Natural killer cell (primary cell): ENCODE measurements at regions not wholly inside any gene's neighbourhood (a gene's known extent, or its start where the extent isn't known, plus 50 kb on each side); places are given as distances from the start of the nearest gene placed in this dataset.
A peak's percentile ranks its signal among the peaks of the same experiment; 100 is the strongest.
"Not testable (repeated sequence)": the region's sequence is repeated elsewhere in the genome, so short reads cannot be mapped to it uniquely, and the experiment has no call there.

Experiments
- ATAC-seq, 3 donors: fragments of 150-1000 bp in 2 of 3; fragments of 200-7000 bp in 1 of 3; cut with Tn5 transposase; 1 replicate in 1 of 3; 2 replicates in 2 of 3; pipeline ENCODE4 v1.10.0; 2021; ENCODE audit warnings: mild to moderate bottlenecking in 2 of 3, moderate library complexity in 2 of 3
- DNase-seq, 2 donors: peaks; one replicate each; pipeline versions ENCODE4 v3.0.0 to v3.0.0-alpha.2; 2013 to 2021; ENCODE audit warnings: mixed read lengths in 1 of 2
- H3K27ac ChIP-seq: one replicate; pipeline ENCODE4 v1.5.1; 2013; ENCODE audit warnings: mild to moderate bottlenecking, low read length
- H3K27me3 ChIP-seq: one replicate; pipeline ENCODE4 v1.6.1; 2013; ENCODE audit warnings: low read length; ENCODE audit not compliant: control insufficient read depth, insufficient read depth
- H3K36me3 ChIP-seq: one replicate; pipeline ENCODE4 v1.6.1; 2013; ENCODE audit warnings: low read length; ENCODE audit not compliant: control insufficient read depth, insufficient read depth
- H3K4me1 ChIP-seq: one replicate; pipeline ENCODE4 v1.6.1; 2013; ENCODE audit warnings: low read length; ENCODE audit not compliant: control insufficient read depth, insufficient read depth
- H3K4me3 ChIP-seq: one replicate; pipeline ENCODE4 v1.5.1; 2013; ENCODE audit warnings: low read length
- H3K9me3 ChIP-seq: one replicate; pipeline ENCODE4 v1.6.1; 2013; ENCODE audit warnings: low read length; ENCODE audit not compliant: control insufficient read depth, insufficient read depth
- H3K27ac Mint-ChIP-seq, 2 donors: one replicate each; pipeline ENCODE4 v1.8.0; 2022; ENCODE audit warnings: mild to moderate bottlenecking in 2 of 2, mixed read lengths in 2 of 2, moderate library complexity in 1 of 2
- H3K27me3 Mint-ChIP-seq, 2 donors: one replicate each; pipeline ENCODE4 v1.8.0; 2022; ENCODE audit warnings: low read depth in 2 of 2, mixed read lengths in 2 of 2
- H3K36me3 Mint-ChIP-seq: one replicate; pipeline ENCODE4 v1.8.0; 2022; ENCODE audit warnings: mixed read lengths
- H3K4me1 Mint-ChIP-seq, 2 donors: one replicate each; pipeline ENCODE4 v1.8.0; 2022; ENCODE audit warnings: mixed read lengths in 2 of 2
- H3K4me3 Mint-ChIP-seq: one replicate; pipeline ENCODE4 v1.8.0; 2022; ENCODE audit warnings: mild to moderate bottlenecking, moderate library complexity, mixed read lengths
- H3K9me3 Mint-ChIP-seq, 2 donors: one replicate each; pipeline ENCODE4 v1.8.0; 2022; ENCODE audit warnings: mixed read lengths in 2 of 2
- WGBS: methylation state at CpG from one replicate; pipeline ENCODE4 v1.1.7; 2013; ENCODE audit warnings: missing lambda C conversion rate; ENCODE audit not compliant: insufficient coverage; 5-methylcytosine and 5-hydroxymethylcytosine counted together
- intact Hi-C: fragments of 100-400 bp; cut with micrococcal nuclease; formaldehyde crosslinking; loops from one replicate; pipeline ENCODE4 v1.14.2; 2022

- ATAC-seq, H3K27ac Mint-ChIP-seq, H3K36me3 Mint-ChIP-seq, H3K9me3 ChIP-seq, H3K4me3 ChIP-seq, intact Hi-C loops, H3K4me1 ChIP-seq, H3K9me3 Mint-ChIP-seq, H3K27me3 Mint-ChIP-seq, H3K27ac ChIP-seq, H3K36me3 ChIP-seq, H3K4me1 Mint-ChIP-seq, DNase-seq, H3K27me3 ChIP-seq: not testable (repeated sequence)
- WGBS = 93% methylated on average over 76 of the region's 78 CpGs
- peak overlapping the region; percentile 40 for H3K4me3 Mint-ChIP-seq
Measured at GRCh38 chr2:91571239-91571923, 2879.9 kb downstream of the RPIA start.

GRCh38 chr2:91573018-91573417 lies 2881.5 kb downstream of the RPIA start:
- H3K4me3 Mint-ChIP-seq, ATAC-seq, H3K4me1 Mint-ChIP-seq, H3K9me3 ChIP-seq, H3K9me3 Mint-ChIP-seq, H3K4me1 ChIP-seq, H3K27ac ChIP-seq, H3K4me3 ChIP-seq, intact Hi-C loops, H3K36me3 Mint-ChIP-seq, H3K27me3 Mint-ChIP-seq, DNase-seq, H3K36me3 ChIP-seq, H3K27ac Mint-ChIP-seq, H3K27me3 ChIP-seq: not testable (repeated sequence)
- whole genome bisulfite sequencing = 87% methylated on average over 4 of the region's 4 CpGs

DNA sequence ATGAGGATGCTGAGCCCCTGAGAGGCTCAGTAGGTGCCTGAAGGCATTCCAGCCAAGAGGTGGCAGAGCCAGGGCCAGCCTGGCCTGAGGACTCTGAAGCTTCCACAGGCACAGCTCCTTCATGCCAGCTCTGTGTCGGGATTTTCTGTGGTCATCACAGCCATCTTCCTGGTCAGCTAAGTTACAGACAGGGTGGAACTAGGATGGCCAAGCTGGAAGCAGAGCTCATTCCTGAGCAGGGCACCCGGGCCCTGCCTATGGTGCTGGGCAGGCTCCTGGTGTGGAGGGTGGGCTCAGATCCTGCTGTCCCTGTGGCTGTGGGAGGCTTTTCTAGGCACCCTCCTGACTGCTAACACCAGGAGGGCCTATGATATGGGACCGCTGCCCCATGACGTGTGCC lies 2882.3 kb downstream of the RPIA start:
- H3K27me3 ChIP-seq, H3K27ac Mint-ChIP-seq, H3K4me3 ChIP-seq, H3K27ac ChIP-seq, DNase-seq, H3K4me3 Mint-ChIP-seq, H3K36me3 Mint-ChIP-seq, H3K4me1 ChIP-seq, H3K27me3 Mint-ChIP-seq, intact Hi-C loops, H3K9me3 ChIP-seq, ATAC-seq, H3K9me3 Mint-ChIP-seq, H3K36me3 ChIP-seq, H3K4me1 Mint-ChIP-seq: not testable (repeated sequence)
- 86% methylated on average over 1 of the region's 4 CpGs for WGBS

DNA sequence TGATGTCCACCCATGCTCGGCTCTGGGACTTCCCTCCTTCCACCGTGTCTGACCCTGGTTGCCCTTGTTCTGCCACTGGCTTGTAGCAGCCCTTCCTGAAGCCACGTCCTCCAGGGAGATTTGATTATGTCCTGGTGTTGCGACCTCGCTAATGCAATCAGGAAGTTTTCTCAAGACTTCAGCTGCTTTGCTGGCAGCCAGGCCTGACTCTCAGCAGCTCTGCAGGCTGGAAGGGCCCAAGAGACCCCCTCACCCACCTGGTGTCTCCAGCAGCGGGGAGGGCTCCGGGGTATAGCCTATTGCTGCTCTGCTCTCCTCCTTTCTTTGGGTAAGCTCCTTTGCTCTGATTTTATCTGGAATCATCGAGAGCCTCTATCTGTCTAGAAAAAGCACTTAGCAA lies 2882.8 kb downstream of the RPIA start:
- H3K9me3 ChIP-seq, H3K4me3 Mint-ChIP-seq, H3K27me3 ChIP-seq, H3K36me3 ChIP-seq, H3K9me3 Mint-ChIP-seq, H3K36me3 Mint-ChIP-seq, H3K4me1 Mint-ChIP-seq, ATAC-seq, intact Hi-C loops, DNase-seq, H3K4me3 ChIP-seq, H3K27ac Mint-ChIP-seq, H3K27ac ChIP-seq, H3K4me1 ChIP-seq, H3K27me3 Mint-ChIP-seq: not testable (repeated sequence)
- 70% methylated on average over 4 of the region's 8 CpGs for WGBS

- H3K4me3 ChIP-seq, H3K27me3 ChIP-seq, H3K9me3 Mint-ChIP-seq, H3K27ac Mint-ChIP-seq, H3K4me1 ChIP-seq, H3K27ac ChIP-seq, H3K9me3 ChIP-seq, DNase-seq, H3K36me3 ChIP-seq, intact Hi-C loops, H3K4me3 Mint-ChIP-seq, H3K36me3 Mint-ChIP-seq, H3K4me1 Mint-ChIP-seq, ATAC-seq, H3K27me3 Mint-ChIP-seq: not testable (repeated sequence)
- 87% methylated on average over 10 of the region's 11 CpGs for WGBS
Measured at GRCh38 chr2:91575701-91576100, 2884.2 kb downstream of the RPIA start.

DNA sequence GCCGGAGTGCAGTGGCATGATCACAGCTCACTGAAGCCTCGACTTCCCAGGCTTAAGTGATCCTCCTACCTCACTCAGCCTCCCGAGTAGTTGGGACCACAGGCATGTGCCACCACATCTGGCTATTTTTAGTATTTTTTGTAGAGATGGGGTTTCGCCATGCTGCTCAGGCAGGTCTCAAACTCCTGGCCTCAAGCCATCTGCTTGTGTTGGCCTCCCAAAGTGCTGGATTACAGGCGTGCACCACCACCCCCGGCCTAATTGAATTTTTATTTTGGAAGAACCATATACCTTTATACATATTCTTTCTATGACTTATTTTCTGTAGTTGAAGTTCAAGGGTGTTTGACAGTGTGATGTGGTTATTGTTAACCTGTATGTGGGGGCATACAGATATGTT lies 2885.9 kb downstream of the RPIA start:
- ATAC-seq, intact Hi-C loops, H3K36me3 Mint-ChIP-seq, H3K9me3 ChIP-seq, H3K27me3 ChIP-seq, H3K4me1 ChIP-seq, H3K9me3 Mint-ChIP-seq, H3K27ac Mint-ChIP-seq, H3K4me1 Mint-ChIP-seq, H3K4me3 Mint-ChIP-seq, H3K27me3 Mint-ChIP-seq, H3K27ac ChIP-seq, H3K36me3 ChIP-seq, DNase-seq, H3K4me3 ChIP-seq: not testable (repeated sequence)
- WGBS = 84% methylated on average over 2 of the region's 6 CpGs

DNA sequence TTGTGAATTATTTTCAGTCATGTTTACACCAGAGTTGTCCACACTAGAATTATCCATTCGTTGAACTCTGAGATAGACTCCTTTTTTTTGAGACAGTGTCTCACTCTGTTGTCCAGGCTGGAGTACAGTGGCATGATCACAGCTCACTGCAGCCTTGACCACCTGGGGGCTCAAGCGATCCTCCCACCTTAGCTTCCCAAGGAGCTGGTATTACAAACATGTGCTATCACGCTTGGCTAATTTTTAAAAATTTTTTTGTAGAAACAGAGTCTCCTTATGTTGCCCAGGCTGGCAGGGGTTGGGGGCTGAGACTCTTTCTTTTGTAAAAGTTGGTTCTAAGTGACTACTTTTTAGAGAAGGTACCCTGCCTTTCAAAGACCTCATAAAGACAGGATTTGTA lies 2887.2 kb downstream of the RPIA start:
- H3K9me3 ChIP-seq, H3K4me3 ChIP-seq, DNase-seq, H3K4me3 Mint-ChIP-seq, H3K27me3 ChIP-seq, intact Hi-C loops, H3K27ac ChIP-seq, ATAC-seq, H3K9me3 Mint-ChIP-seq, H3K4me1 Mint-ChIP-seq, H3K27ac Mint-ChIP-seq, H3K36me3 Mint-ChIP-seq, H3K4me1 ChIP-seq, H3K27me3 Mint-ChIP-seq, H3K36me3 ChIP-seq: not testable (repeated sequence)
- WGBS = 76% methylated on average over 3 of the region's 3 CpGs

GRCh38 chr2:91579555-91579954 lies 2888.1 kb downstream of the RPIA start:
- ATAC-seq, DNase-seq, H3K27me3 Mint-ChIP-seq, H3K4me1 Mint-ChIP-seq, intact Hi-C loops, H3K9me3 ChIP-seq, H3K4me3 ChIP-seq, H3K9me3 Mint-ChIP-seq, H3K27ac ChIP-seq, H3K27ac Mint-ChIP-seq, H3K4me3 Mint-ChIP-seq, H3K36me3 Mint-ChIP-seq, H3K4me1 ChIP-seq, H3K36me3 ChIP-seq, H3K27me3 ChIP-seq: not testable (repeated sequence)
- 74% methylated on average over 2 of the region's 3 CpGs for WGBS
